ENCODE measurements at regions not wholly inside any gene's neighbourhood (a gene's known extent, or its start where the extent isn't known, plus 50 kb on each side); places are given as distances from the start of the nearest gene placed in this dataset.

DNA sequence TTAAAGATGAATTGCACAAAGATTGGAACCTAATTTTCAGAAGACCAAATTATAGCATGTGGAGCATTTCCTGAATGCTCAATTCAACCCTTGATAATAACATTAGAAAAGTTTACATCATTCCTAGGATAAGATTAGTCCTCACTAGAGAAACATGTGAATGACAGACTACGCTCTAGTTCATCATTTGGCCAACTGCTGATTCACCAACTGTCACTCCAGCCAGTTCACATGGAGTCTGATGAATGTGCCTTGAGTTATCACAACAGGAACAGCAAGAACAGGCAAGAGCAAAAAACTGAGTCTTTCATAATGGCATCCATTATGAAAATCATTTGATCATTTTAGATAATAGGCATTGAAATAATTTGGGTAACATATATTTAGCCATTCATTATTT, 415.9 kb downstream of the PTPRC start:
- no peak for TF ChIP-seq EP300 (conservative IDR thresholded peaks at IDR 0.05; ENCODE audit: poor library complexity, severe bottlenecking)
- no peak for TF ChIP-seq RAD21 (conservative IDR thresholded peaks at IDR 0.05)
- no peak for TF ChIP-seq SMC3 (conservative IDR thresholded peaks at IDR 0.05; ENCODE audit: poor library complexity)
- no peak for TF ChIP-seq TAF1 (IDR thresholded peaks at IDR 0.05; ENCODE audit: low read depth)
- TF ChIP-seq, protein P1, sequence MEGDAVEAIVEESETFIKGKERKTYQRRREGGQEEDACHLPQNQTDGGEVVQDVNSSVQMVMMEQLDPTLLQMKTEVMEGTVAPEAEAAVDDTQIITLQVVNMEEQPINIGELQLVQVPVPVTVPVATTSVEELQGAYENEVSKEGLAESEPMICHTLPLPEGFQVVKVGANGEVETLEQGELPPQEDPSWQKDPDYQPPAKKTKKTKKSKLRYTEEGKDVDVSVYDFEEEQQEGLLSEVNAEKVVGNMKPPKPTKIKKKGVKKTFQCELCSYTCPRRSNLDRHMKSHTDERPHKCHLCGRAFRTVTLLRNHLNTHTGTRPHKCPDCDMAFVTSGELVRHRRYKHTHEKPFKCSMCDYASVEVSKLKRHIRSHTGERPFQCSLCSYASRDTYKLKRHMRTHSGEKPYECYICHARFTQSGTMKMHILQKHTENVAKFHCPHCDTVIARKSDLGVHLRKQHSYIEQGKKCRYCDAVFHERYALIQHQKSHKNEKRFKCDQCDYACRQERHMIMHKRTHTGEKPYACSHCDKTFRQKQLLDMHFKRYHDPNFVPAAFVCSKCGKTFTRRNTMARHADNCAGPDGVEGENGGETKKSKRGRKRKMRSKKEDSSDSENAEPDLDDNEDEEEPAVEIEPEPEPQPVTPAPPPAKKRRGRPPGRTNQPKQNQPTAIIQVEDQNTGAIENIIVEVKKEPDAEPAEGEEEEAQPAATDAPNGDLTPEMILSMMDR (IDR thresholded peaks at IDR 0.05; ENCODE audit: poor library complexity, severe bottlenecking), result no peak
- TF ChIP-seq, protein P2, sequence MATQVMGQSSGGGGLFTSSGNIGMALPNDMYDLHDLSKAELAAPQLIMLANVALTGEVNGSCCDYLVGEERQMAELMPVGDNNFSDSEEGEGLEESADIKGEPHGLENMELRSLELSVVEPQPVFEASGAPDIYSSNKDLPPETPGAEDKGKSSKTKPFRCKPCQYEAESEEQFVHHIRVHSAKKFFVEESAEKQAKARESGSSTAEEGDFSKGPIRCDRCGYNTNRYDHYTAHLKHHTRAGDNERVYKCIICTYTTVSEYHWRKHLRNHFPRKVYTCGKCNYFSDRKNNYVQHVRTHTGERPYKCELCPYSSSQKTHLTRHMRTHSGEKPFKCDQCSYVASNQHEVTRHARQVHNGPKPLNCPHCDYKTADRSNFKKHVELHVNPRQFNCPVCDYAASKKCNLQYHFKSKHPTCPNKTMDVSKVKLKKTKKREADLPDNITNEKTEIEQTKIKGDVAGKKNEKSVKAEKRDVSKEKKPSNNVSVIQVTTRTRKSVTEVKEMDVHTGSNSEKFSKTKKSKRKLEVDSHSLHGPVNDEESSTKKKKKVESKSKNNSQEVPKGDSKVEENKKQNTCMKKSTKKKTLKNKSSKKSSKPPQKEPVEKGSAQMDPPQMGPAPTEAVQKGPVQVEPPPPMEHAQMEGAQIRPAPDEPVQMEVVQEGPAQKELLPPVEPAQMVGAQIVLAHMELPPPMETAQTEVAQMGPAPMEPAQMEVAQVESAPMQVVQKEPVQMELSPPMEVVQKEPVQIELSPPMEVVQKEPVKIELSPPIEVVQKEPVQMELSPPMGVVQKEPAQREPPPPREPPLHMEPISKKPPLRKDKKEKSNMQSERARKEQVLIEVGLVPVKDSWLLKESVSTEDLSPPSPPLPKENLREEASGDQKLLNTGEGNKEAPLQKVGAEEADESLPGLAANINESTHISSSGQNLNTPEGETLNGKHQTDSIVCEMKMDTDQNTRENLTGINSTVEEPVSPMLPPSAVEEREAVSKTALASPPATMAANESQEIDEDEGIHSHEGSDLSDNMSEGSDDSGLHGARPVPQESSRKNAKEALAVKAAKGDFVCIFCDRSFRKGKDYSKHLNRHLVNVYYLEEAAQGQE (IDR thresholded peaks at IDR 0.05; ENCODE audit: borderline replicate concordance), result no peak
- no peak for TF ChIP-seq EZH2 (IDR thresholded peaks at IDR 0.05; ENCODE audit: borderline replicate concordance, insufficient read depth, low read length, poor library complexity, severe bottlenecking)
- TF ChIP-seq MXI1 (conservative IDR thresholded peaks at IDR 0.05; ENCODE audit: poor library complexity, severe bottlenecking), result no peak
- TF ChIP-seq POLR2AphosphoS5 (IDR thresholded peaks at IDR 0.05), result no peak

DNA sequence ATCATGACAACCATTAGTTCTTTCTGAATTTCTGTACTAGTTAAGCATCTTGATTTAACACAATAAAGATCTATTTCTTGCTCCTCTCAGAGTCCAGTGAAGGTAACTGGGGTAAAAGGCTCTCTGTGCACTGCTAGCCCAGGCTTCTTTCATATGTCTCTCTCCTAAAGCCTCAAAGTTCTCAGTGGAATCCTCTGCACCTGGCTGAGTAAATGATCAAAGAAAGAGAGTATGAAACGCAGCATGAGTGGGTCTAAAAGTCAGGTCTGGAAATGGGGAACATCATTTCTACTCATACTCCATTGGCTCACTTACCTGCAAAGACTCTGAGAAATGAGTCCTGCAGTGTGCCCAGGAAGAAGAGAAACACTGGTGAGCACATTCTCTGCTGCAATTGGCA, 418.5 kb downstream of the PTPRC start:
- Histone ChIP-seq H3K9me3 (ENCODE audit: low read length) (no peaks in the 10 kb centered on the region), H3K36me3 (ENCODE audit: insufficient read depth, low read length) (no peaks in the 10 kb centered on the region), H3K9ac (ENCODE audit: low read length) (no peak overlapping the region), H3K79me2 (replicated peaks; ENCODE audit: insufficient read depth, low read length) (no peaks in the 10 kb centered on the region), H3K4me3 (ENCODE audit: low read length) (no peak overlapping the region), H2AFZ (ENCODE audit: low read depth, low read length) (no peak overlapping the region), H3K27me3 (ENCODE audit: insufficient read depth, low read depth, low read length) (no peaks in the 10 kb centered on the region), H3K9me2 (ENCODE audit: insufficient read depth, low read length) (no peaks in the 10 kb centered on the region), H4K20me1 (ENCODE audit: insufficient read depth) (no peaks in the 10 kb centered on the region), H3K27ac (ENCODE audit: low read length) (no peak overlapping the region), H3F3A (ENCODE audit: insufficient read depth, low read length, poor library complexity, severe bottlenecking) (peaks cover 4% of the 10 kb centered on the region), H3K4me2 (ENCODE audit: low read length) (no peak overlapping the region)
- no peak for TF ChIP-seq EP300 (conservative IDR thresholded peaks at IDR 0.05; ENCODE audit: poor library complexity, severe bottlenecking)
- no peak for TF ChIP-seq TAF1 (IDR thresholded peaks at IDR 0.05; ENCODE audit: low read depth)
- no peak for TF ChIP-seq EZH2 (IDR thresholded peaks at IDR 0.05; ENCODE audit: borderline replicate concordance, insufficient read depth, low read length, poor library complexity, severe bottlenecking)
- TF ChIP-seq SMC3 (conservative IDR thresholded peaks at IDR 0.05; ENCODE audit: poor library complexity), result no peak
- TF ChIP-seq, protein P2 (IDR thresholded peaks at IDR 0.05; ENCODE audit: borderline replicate concordance), result no peak
- TF ChIP-seq MXI1 (conservative IDR thresholded peaks at IDR 0.05; ENCODE audit: poor library complexity, severe bottlenecking), result no peak
- TF ChIP-seq, protein P1 (IDR thresholded peaks at IDR 0.05; ENCODE audit: poor library complexity, severe bottlenecking), result no peak
- TF ChIP-seq POLR2AphosphoS5 (IDR thresholded peaks at IDR 0.05), result no peak
- no peak for TF ChIP-seq RAD21 (conservative IDR thresholded peaks at IDR 0.05)

More for the DNA sequence above, 415.9 kb downstream of the PTPRC start:
- Histone ChIP-seq H3K36me3 (ENCODE audit: insufficient read depth, low read length) (no peaks in the 10 kb centered on the region), H3K4me2 (ENCODE audit: low read length) (no peak overlapping the region), H3K4me3 (ENCODE audit: low read length) (no peak overlapping the region), H3K9ac (ENCODE audit: low read length) (no peak overlapping the region), H3F3A (ENCODE audit: insufficient read depth, low read length, poor library complexity, severe bottlenecking) (peaks cover 4% of the 10 kb centered on the region), H3K9me3 (ENCODE audit: low read length) (no peaks in the 10 kb centered on the region), H3K79me2 (replicated peaks; ENCODE audit: insufficient read depth, low read length) (no peaks in the 10 kb centered on the region), H3K27me3 (ENCODE audit: insufficient read depth, low read depth, low read length) (no peaks in the 10 kb centered on the region), H3K9me2 (ENCODE audit: insufficient read depth, low read length) (no peaks in the 10 kb centered on the region), H3K27ac (ENCODE audit: low read length) (no peak overlapping the region), H4K20me1 (ENCODE audit: insufficient read depth) (no peaks in the 10 kb centered on the region), H2AFZ (ENCODE audit: low read depth, low read length) (no peak overlapping the region)

Data from neural cell (in vitro differentiated cells).